Vagina (tissue), 2 donors: ENCODE measurements at regions not wholly inside any gene's neighbourhood (a gene's known extent, or its start where the extent isn't known, plus 50 kb on each side); places are given as distances from the start of the nearest gene placed in this dataset.

ENCODE experiments used
- DNase-seq, 2 donors: peaks; one replicate each; pipeline ENCODE4 v3.0.0-alpha.2; 2017; ENCODE audit errors: extremely low spot score in 2 of 2
- H3K27ac ChIP-seq: fragments of 200-600 bp; sonication (generic); one replicate; pipeline ENCODE4 v1.5.1; 2019
- H3K27me3 ChIP-seq: fragments of 200-600 bp; sonication (generic); one replicate; pipeline ENCODE4 v1.5.1; 2019
- H3K36me3 ChIP-seq, 2 donors: fragments of 200-600 bp; sonication (generic); one replicate each; pipeline ENCODE4 v1.5.1; 2017 to 2019
- H3K4me1 ChIP-seq: fragments of 200-600 bp; sonication (generic); one replicate; pipeline ENCODE4 v1.5.1; 2019
- H3K4me3 ChIP-seq, 2 donors: fragments of 200-600 bp; sonication (generic); 1 replicate in 1 of 2; 2 replicates in 1 of 2; pipeline ENCODE4 v1.5.1; 2016 to 2019
- H3K9me3 ChIP-seq: fragments of 200-600 bp; sonication (generic); one replicate; pipeline ENCODE4 v1.5.1; 2019
- POLR2A ChIP-seq, 2 donors: fragments of 450-650 bp; IDR thresholded peaks; one replicate each; pipeline ENCODE4 v1.6.1; 2017; ENCODE audit warnings: antibody characterized with exemption in 2 of 2, mild to moderate bottlenecking in 2 of 2, moderate library complexity in 2 of 2
- POLR2AphosphoS5 ChIP-seq, 2 donors: sonication (generic); formaldehyde crosslinking; IDR thresholded peaks; one replicate each; pipeline ENCODE4 v1.9.0; 2017; ENCODE audit warnings: antibody characterized with exemption in 2 of 2, mild to moderate bottlenecking in 2 of 2, low read depth in 1 of 2; ENCODE audit not compliant: insufficient read depth in 1 of 2
- intact Hi-C: fragments of 100-400 bp; cut with DNase I; formaldehyde crosslinking; loops from one replicate; pipeline ENCODE4 v1.15.1; 2023
- TF ChIP-seq, protein P1 (sequence below), 3 experiments: fragments of 450-650 bp in 2 of 3; fragments of 200-600 bp in 1 of 3; sonication (generic) in 1 of 3; IDR thresholded peaks; one replicate each; pipeline ENCODE4 v1.5.1; 2017 to 2019; ENCODE audit warnings: antibody characterized with exemption in 3 of 3, mild to moderate bottlenecking in 2 of 3, moderate library complexity in 2 of 3

GRCh38 chr3:187836823-187837770 is 91.8 kb upstream of the BCL6 start:
- no peak for DNase-seq
- H3K27me3 ChIP-seq = no peaks in the 10 kb centered on the region
- intact Hi-C loops = no loop called here
- no peaks in the 10 kb centered on the region for H3K36me3 ChIP-seq
- H3K4me3 ChIP-seq = no peak overlapping the region
- TF ChIP-seq, protein P1, sequence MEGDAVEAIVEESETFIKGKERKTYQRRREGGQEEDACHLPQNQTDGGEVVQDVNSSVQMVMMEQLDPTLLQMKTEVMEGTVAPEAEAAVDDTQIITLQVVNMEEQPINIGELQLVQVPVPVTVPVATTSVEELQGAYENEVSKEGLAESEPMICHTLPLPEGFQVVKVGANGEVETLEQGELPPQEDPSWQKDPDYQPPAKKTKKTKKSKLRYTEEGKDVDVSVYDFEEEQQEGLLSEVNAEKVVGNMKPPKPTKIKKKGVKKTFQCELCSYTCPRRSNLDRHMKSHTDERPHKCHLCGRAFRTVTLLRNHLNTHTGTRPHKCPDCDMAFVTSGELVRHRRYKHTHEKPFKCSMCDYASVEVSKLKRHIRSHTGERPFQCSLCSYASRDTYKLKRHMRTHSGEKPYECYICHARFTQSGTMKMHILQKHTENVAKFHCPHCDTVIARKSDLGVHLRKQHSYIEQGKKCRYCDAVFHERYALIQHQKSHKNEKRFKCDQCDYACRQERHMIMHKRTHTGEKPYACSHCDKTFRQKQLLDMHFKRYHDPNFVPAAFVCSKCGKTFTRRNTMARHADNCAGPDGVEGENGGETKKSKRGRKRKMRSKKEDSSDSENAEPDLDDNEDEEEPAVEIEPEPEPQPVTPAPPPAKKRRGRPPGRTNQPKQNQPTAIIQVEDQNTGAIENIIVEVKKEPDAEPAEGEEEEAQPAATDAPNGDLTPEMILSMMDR (IDR thresholded peaks at IDR 0.05) = no peak
- TF ChIP-seq POLR2AphosphoS5 (IDR thresholded peaks at IDR 0.05; ENCODE audit: insufficient read depth in 1 of 2, low read depth in 1 of 2) (no peak), POLR2A (IDR thresholded peaks at IDR 0.05) (no peak)
- no peak overlapping the region for H3K27ac ChIP-seq
- H3K9me3 ChIP-seq = no peaks in the 10 kb centered on the region
- H3K4me1 ChIP-seq = no peaks in the 10 kb centered on the region

GRCh38 chr3:187838016-187838540 is 92.8 kb upstream of the BCL6 start:
- Histone ChIP-seq H3K4me3 (no peak overlapping the region), H3K4me1 (no peaks in the 10 kb centered on the region), H3K36me3 (no peaks in the 10 kb centered on the region), H3K27ac (no peak overlapping the region), H3K9me3 (no peaks in the 10 kb centered on the region), H3K27me3 (no peaks in the 10 kb centered on the region)
- TF ChIP-seq POLR2A (IDR thresholded peaks at IDR 0.05) = no peak
- TF ChIP-seq POLR2AphosphoS5 (IDR thresholded peaks at IDR 0.05; ENCODE audit: insufficient read depth in 1 of 2, low read depth in 1 of 2) = no peak
- TF ChIP-seq, protein P1 (IDR thresholded peaks at IDR 0.05) = no peak
- intact Hi-C loops = no loop called here
- DNase-seq = no peak

DNA sequence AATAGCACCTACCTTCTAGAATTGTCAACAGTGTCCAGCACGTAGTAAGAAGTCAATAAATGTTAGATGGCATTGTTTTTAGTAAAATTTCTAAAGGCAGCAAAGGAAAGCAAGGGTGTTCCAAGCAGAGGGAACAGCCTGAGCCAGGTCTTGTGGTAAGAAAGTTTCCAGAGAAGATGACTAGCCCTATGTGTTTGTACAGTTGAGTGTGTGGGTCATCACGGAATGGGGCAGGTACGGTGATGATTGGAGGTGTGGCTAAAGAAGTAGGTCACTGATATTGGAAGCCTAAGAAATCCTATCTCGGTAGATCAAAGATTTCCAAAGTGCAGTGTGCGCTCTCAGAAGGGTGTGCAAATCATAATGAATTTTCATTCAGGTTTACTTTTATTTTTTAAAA is 94.2 kb upstream of the BCL6 start:
- Histone ChIP-seq H3K4me3 (no peak overlapping the region), H3K4me1 (no peaks in the 10 kb centered on the region), H3K9me3 (no peaks in the 10 kb centered on the region), H3K36me3 (no peaks in the 10 kb centered on the region), H3K27ac (no peak overlapping the region), H3K27me3 (no peaks in the 10 kb centered on the region)
- no peak for TF ChIP-seq POLR2AphosphoS5 (IDR thresholded peaks at IDR 0.05; ENCODE audit: insufficient read depth in 1 of 2, low read depth in 1 of 2)
- no peak for TF ChIP-seq POLR2A (IDR thresholded peaks at IDR 0.05)
- TF ChIP-seq, protein P1 (IDR thresholded peaks at IDR 0.05) = no peak
- DNase-seq = no peak
- intact Hi-C loops = no loop called here

- no peak for DNase-seq
- no peaks in the 10 kb centered on the region for H3K9me3 ChIP-seq
- H3K27ac ChIP-seq = no peak overlapping the region
- H3K27me3 ChIP-seq = no peaks in the 10 kb centered on the region
- H3K4me1 ChIP-seq = no peaks in the 10 kb centered on the region
- TF ChIP-seq POLR2A (IDR thresholded peaks at IDR 0.05) (no peak), POLR2AphosphoS5 (IDR thresholded peaks at IDR 0.05; ENCODE audit: insufficient read depth in 1 of 2, low read depth in 1 of 2) (no peak)
- TF ChIP-seq, protein P1 (IDR thresholded peaks at IDR 0.05) = no peak
- intact Hi-C loops = no loop called here
- no peak overlapping the region for H3K4me3 ChIP-seq
- H3K36me3 ChIP-seq = no peaks in the 10 kb centered on the region
Observed at GRCh38 chr3:187840856-187841255, 95.6 kb upstream of the BCL6 start.

GRCh38 chr3:187841560-187841959 is 96.3 kb upstream of the BCL6 start:
- H3K36me3 ChIP-seq = no peaks in the 10 kb centered on the region
- no peak for DNase-seq
- no peaks in the 10 kb centered on the region for H3K9me3 ChIP-seq
- no peaks in the 10 kb centered on the region for H3K4me1 ChIP-seq
- intact Hi-C loops = no loop called here
- H3K4me3 ChIP-seq = no peak overlapping the region
- no peak overlapping the region for H3K27ac ChIP-seq
- H3K27me3 ChIP-seq = no peaks in the 10 kb centered on the region
- TF ChIP-seq, protein P1 (IDR thresholded peaks at IDR 0.05) = no peak
- TF ChIP-seq POLR2A (IDR thresholded peaks at IDR 0.05) (no peak), POLR2AphosphoS5 (IDR thresholded peaks at IDR 0.05; ENCODE audit: insufficient read depth in 1 of 2, low read depth in 1 of 2) (no peak)
